Neural progenitor cell (in vitro differentiated cells): ENCODE measurements at regions not wholly inside any gene's neighbourhood (a gene's known extent, or its start where the extent isn't known, plus 50 kb on each side); places are given as distances from the start of the nearest gene placed in this dataset.

Experiments
- DNase-seq: peaks from one replicate; pipeline ENCODE4 v3.0.0-alpha.2; 2016; ENCODE audit warnings: low spot score
- H2AFZ ChIP-seq: fragments of 200-600 bp; sonication (generic); replicated peaks from 2 replicates; pipeline ENCODE4 v1.6.1; 2016; ENCODE audit warnings: antibody characterized with exemption
- H3F3A ChIP-seq: fragments of 200-600 bp; sonication (generic); 2 replicates; pipeline ENCODE4 v1.6.1; 2016; ENCODE audit warnings: antibody characterized with exemption, low read depth
- H3K27ac ChIP-seq: fragments of 200-600 bp; sonication (generic); 2 replicates; pipeline ENCODE4 v1.5.1; 2016; ENCODE audit warnings: mild to moderate bottlenecking
- H3K27me3 ChIP-seq: fragments of 200-600 bp; sonication (generic); 2 replicates; pipeline ENCODE4 v1.6.1; 2016; ENCODE audit warnings: mild to moderate bottlenecking, moderate library complexity
- H3K36me3 ChIP-seq: fragments of 200-600 bp; sonication (generic); 2 replicates; pipeline ENCODE4 v1.5.1; 2016
- H3K4me1 ChIP-seq: fragments of 200-600 bp; sonication (generic); 2 replicates; pipeline ENCODE4 v1.6.1; 2016; ENCODE audit warnings: mixed run types
- H3K4me2 ChIP-seq: fragments of 200-600 bp; sonication (generic); 2 replicates; pipeline ENCODE4 v1.6.1; 2016
- H3K4me3 ChIP-seq: fragments of 200-600 bp; sonication (generic); 2 replicates; pipeline ENCODE4 v1.5.1; 2016
- H3K79me2 ChIP-seq: fragments of 200-600 bp; sonication (generic); 2 replicates; pipeline ENCODE4 v1.6.1; 2016; ENCODE audit warnings: low read depth
- H3K9ac ChIP-seq: fragments of 200-600 bp; sonication (generic); 2 replicates; pipeline ENCODE4 v1.6.1; 2016
- H3K9me3 ChIP-seq: fragments of 200-600 bp; sonication (generic); 2 replicates; pipeline ENCODE4 v1.5.1; 2016; ENCODE audit warnings: low read depth
- H4K20me1 ChIP-seq: fragments of 200-600 bp; sonication (generic); 2 replicates; pipeline ENCODE4 v1.6.1; 2016; ENCODE audit warnings: low read depth
- H3K27ac Mint-ChIP-seq: 3 replicates; pipeline ENCODE4 v1.8.0; 2021; ENCODE audit warnings: mixed read lengths
- H3K27me3 Mint-ChIP-seq: 2 replicates; pipeline ENCODE4 v1.8.0; 2022; ENCODE audit warnings: low read depth, mild to moderate bottlenecking, inconsistent platforms, moderate library complexity, mixed read lengths; ENCODE audit not compliant: insufficient read depth
- H3K36me3 Mint-ChIP-seq: 3 replicates; pipeline ENCODE4 v1.8.0; 2021; ENCODE audit warnings: mixed read lengths
- H3K4me1 Mint-ChIP-seq: 3 replicates; pipeline ENCODE4 v1.8.0; 2021; ENCODE audit warnings: mixed read lengths
- H3K4me3 Mint-ChIP-seq: 3 replicates; pipeline ENCODE4 v1.8.0; 2021; ENCODE audit warnings: mild to moderate bottlenecking, moderate library complexity, mixed read lengths
- H3K9me3 Mint-ChIP-seq: 3 replicates; pipeline ENCODE4 v1.8.0; 2020; ENCODE audit warnings: mixed read lengths
- CTCF ChIP-seq: fragments of 200-600 bp; sonication (generic); IDR thresholded peaks from 2 replicates; pipeline ENCODE4 v1.5.1; 2017; ENCODE audit warnings: antibody characterized with exemption, mild to moderate bottlenecking
- EZH2 ChIP-seq: fragments of 200-600 bp; sonication (generic); IDR thresholded peaks from 2 replicates; pipeline ENCODE4 v1.6.1; 2017; ENCODE audit warnings: antibody characterized with exemption, mild to moderate bottlenecking, moderate library complexity
- EZH2phosphoT487 ChIP-seq: fragments of 200-600 bp; sonication (generic); IDR thresholded peaks from 2 replicates; pipeline ENCODE4 v1.6.1; 2017; ENCODE audit warnings: antibody characterized with exemption

- Mint-ChIP-seq H3K9me3 (peaks cover 3% of the 10 kb centered on the region), H3K27me3 (peaks cover 3% of the 10 kb centered on the region), H3K27ac (no peak overlapping the region), H3K36me3 (no peaks in the 10 kb centered on the region), H3K4me1 (peaks cover 3% of the 10 kb centered on the region), H3K4me3 (no peak overlapping the region)
- H3K4me3 ChIP-seq: no peak overlapping the region
- no peaks in the 10 kb centered on the region for H4K20me1 ChIP-seq
- no peaks in the 10 kb centered on the region for H3K27me3 ChIP-seq
- H3K9ac ChIP-seq: no peak overlapping the region
- no peaks in the 10 kb centered on the region for H3K36me3 ChIP-seq
- no peaks in the 10 kb centered on the region for H3F3A ChIP-seq
- H2AFZ ChIP-seq: no peak overlapping the region
- TF ChIP-seq EZH2 (no peak), EZH2phosphoT487 (no peak), CTCF (no peak)
- DNase-seq: no peak
- no peaks in the 10 kb centered on the region for H3K9me3 ChIP-seq
- H3K4me1 ChIP-seq: no peaks in the 10 kb centered on the region
- no peaks in the 10 kb centered on the region for H3K79me2 ChIP-seq
- H3K27ac ChIP-seq: no peak overlapping the region
- H3K4me2 ChIP-seq: no peak overlapping the region
Measured at GRCh38 chr9:107713470-107713869, 223.9 kb upstream of the KLF4 start.

- Mint-ChIP-seq H3K4me3 (no peak overlapping the region), H3K27ac (no peak overlapping the region), H3K27me3 (peaks cover 3% of the 10 kb centered on the region), H3K36me3 (no peaks in the 10 kb centered on the region), H3K4me1 (peaks cover 3% of the 10 kb centered on the region), H3K9me3 (peaks cover 3% of the 10 kb centered on the region)
- Histone ChIP-seq H3K9ac (no peak overlapping the region), H3F3A (no peaks in the 10 kb centered on the region), H3K4me2 (no peak overlapping the region), H3K27me3 (no peaks in the 10 kb centered on the region), H3K36me3 (no peaks in the 10 kb centered on the region), H3K27ac (no peak overlapping the region), H2AFZ (no peak overlapping the region), H3K4me1 (no peaks in the 10 kb centered on the region), H3K9me3 (no peaks in the 10 kb centered on the region), H3K4me3 (no peak overlapping the region), H3K79me2 (no peaks in the 10 kb centered on the region), H4K20me1 (no peaks in the 10 kb centered on the region)
- TF ChIP-seq EZH2phosphoT487: no peak
- TF ChIP-seq CTCF: no peak
- TF ChIP-seq EZH2: no peak
- no peak for DNase-seq
Measured at GRCh38 chr9:107712390-107712789, 222.8 kb upstream of the KLF4 start.

GRCh38 chr9:107711542-107711941 is 222.0 kb upstream of the KLF4 start:
- H2AFZ ChIP-seq: no peak overlapping the region
- no peaks in the 10 kb centered on the region for H3K27me3 ChIP-seq
- no peaks in the 10 kb centered on the region for H3K36me3 ChIP-seq
- H3K27ac Mint-ChIP-seq: no peak overlapping the region
- H3F3A ChIP-seq: no peaks in the 10 kb centered on the region
- no peaks in the 10 kb centered on the region for H3K79me2 ChIP-seq
- no peaks in the 10 kb centered on the region for H3K9me3 ChIP-seq
- no peaks in the 10 kb centered on the region for H3K4me1 ChIP-seq
- no peaks in the 10 kb centered on the region for H3K36me3 Mint-ChIP-seq
- H3K27me3 Mint-ChIP-seq: peaks cover 3% of the 10 kb centered on the region
- no peaks in the 10 kb centered on the region for H4K20me1 ChIP-seq
- no peak overlapping the region for H3K9ac ChIP-seq
- H3K9me3 Mint-ChIP-seq: peaks cover 3% of the 10 kb centered on the region
- peaks cover 3% of the 10 kb centered on the region for H3K4me1 Mint-ChIP-seq
- H3K27ac ChIP-seq: no peak overlapping the region
- H3K4me3 ChIP-seq: no peak overlapping the region
- no peak overlapping the region for H3K4me3 Mint-ChIP-seq
- DNase-seq: no peak
- TF ChIP-seq CTCF (no peak), EZH2phosphoT487 (no peak), EZH2 (no peak)
- H3K4me2 ChIP-seq: no peak overlapping the region

- H3F3A ChIP-seq: no peaks in the 10 kb centered on the region
- H3K27me3 ChIP-seq: no peaks in the 10 kb centered on the region
- H4K20me1 ChIP-seq: no peaks in the 10 kb centered on the region
- H3K36me3 ChIP-seq: no peaks in the 10 kb centered on the region
- H3K9me3 Mint-ChIP-seq: peaks cover 3% of the 10 kb centered on the region
- H3K27me3 Mint-ChIP-seq: peaks cover 3% of the 10 kb centered on the region
- no peak overlapping the region for H3K4me2 ChIP-seq
- H3K27ac ChIP-seq: no peak overlapping the region
- H3K4me3 ChIP-seq: no peak overlapping the region
- H2AFZ ChIP-seq: no peak overlapping the region
- no peaks in the 10 kb centered on the region for H3K9me3 ChIP-seq
- H3K79me2 ChIP-seq: no peaks in the 10 kb centered on the region
- no peak overlapping the region for H3K27ac Mint-ChIP-seq
- DNase-seq: no peak
- no peak overlapping the region for H3K9ac ChIP-seq
- TF ChIP-seq CTCF (no peak), EZH2phosphoT487 (no peak), EZH2 (no peak)
- H3K4me1 Mint-ChIP-seq: peaks cover 3% of the 10 kb centered on the region
- no peaks in the 10 kb centered on the region for H3K4me1 ChIP-seq
- H3K4me3 Mint-ChIP-seq: no peak overlapping the region
- no peaks in the 10 kb centered on the region for H3K36me3 Mint-ChIP-seq
Measured at GRCh38 chr9:107710953-107711352, 221.4 kb upstream of the KLF4 start.
